ENCODE measurements at regions not wholly inside any gene's neighbourhood (a gene's known extent, or its start where the extent isn't known, plus 50 kb on each side); places are given as distances from the start of the nearest gene placed in this dataset.

DNA sequence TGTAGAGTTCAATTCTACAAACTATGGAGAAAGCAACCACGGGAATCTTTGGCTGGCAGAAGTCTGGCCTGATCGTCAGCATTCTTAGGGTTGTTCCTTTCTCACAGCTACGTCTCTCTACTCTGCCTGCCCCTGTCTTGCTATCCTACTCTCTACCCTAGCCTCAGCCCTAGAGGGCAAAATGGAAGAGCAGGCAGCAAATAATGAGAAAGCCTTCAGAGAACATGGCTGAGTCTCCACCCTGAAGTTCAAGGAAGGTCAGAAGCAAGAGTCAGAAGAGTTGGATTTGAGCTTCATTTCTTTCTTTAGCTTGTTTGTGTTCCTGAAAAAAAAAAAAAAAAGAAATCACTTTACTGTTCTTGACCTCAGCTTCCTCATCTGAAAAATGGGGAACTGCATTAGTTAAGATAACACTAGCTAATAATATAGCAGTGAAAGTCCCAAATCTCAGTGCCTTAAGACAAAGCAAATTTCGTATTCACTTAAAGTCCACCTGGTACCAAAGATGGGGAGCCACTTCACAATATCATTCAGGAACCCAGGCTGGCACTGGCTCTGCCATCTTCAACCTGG is 50.2 kb upstream of the CCND2 start:
- Histone ChIP-seq H3K4me3 (ENCODE audit: low read depth, low read length) (no peak overlapping the region), H3K36me3 (ENCODE audit: control insufficient read depth, insufficient read depth, low read length) (no peaks in the 10 kb centered on the region), H3K27me3 (ENCODE audit: control insufficient read depth, insufficient read depth, low read length) (no peaks in the 10 kb centered on the region)
- CTCF ChIA-PET = no interaction called here
- POLR2A ChIA-PET = no interaction called here
- TF ChIP-seq, protein P1, sequence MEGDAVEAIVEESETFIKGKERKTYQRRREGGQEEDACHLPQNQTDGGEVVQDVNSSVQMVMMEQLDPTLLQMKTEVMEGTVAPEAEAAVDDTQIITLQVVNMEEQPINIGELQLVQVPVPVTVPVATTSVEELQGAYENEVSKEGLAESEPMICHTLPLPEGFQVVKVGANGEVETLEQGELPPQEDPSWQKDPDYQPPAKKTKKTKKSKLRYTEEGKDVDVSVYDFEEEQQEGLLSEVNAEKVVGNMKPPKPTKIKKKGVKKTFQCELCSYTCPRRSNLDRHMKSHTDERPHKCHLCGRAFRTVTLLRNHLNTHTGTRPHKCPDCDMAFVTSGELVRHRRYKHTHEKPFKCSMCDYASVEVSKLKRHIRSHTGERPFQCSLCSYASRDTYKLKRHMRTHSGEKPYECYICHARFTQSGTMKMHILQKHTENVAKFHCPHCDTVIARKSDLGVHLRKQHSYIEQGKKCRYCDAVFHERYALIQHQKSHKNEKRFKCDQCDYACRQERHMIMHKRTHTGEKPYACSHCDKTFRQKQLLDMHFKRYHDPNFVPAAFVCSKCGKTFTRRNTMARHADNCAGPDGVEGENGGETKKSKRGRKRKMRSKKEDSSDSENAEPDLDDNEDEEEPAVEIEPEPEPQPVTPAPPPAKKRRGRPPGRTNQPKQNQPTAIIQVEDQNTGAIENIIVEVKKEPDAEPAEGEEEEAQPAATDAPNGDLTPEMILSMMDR (IDR thresholded peaks at IDR 0.05; ENCODE audit: insufficient read depth, low read depth, low read length) = no peak
- no peak for DNase-seq (ENCODE audit: low read depth)

- H3K4me3 ChIP-seq (ENCODE audit: low read depth, low read length) = no peak overlapping the region
- H3K36me3 ChIP-seq (ENCODE audit: control insufficient read depth, insufficient read depth, low read length) = no peaks in the 10 kb centered on the region
- ChIA-PET POLR2A (no interaction called here), CTCF (no interaction called here)
- H3K27me3 ChIP-seq (ENCODE audit: control insufficient read depth, insufficient read depth, low read length) = no peaks in the 10 kb centered on the region
- TF ChIP-seq, protein P1 (IDR thresholded peaks at IDR 0.05; ENCODE audit: insufficient read depth, low read depth, low read length) = no peak
- DNase-seq (ENCODE audit: low read depth) = no peak
Measured at GRCh38 chr12:4221258-4221620, 52.3 kb upstream of the CCND2 start.

GRCh38 chr12:4220536-4221257 is 52.9 kb upstream of the CCND2 start:
- Histone ChIP-seq H3K27me3 (ENCODE audit: control insufficient read depth, insufficient read depth, low read length) (no peaks in the 10 kb centered on the region), H3K4me3 (ENCODE audit: low read depth, low read length) (no peak overlapping the region), H3K36me3 (ENCODE audit: control insufficient read depth, insufficient read depth, low read length) (no peaks in the 10 kb centered on the region)
- TF ChIP-seq, protein P1 (IDR thresholded peaks at IDR 0.05; ENCODE audit: insufficient read depth, low read depth, low read length) = no peak
- CTCF ChIA-PET = no interaction called here
- no peak for DNase-seq (ENCODE audit: low read depth)
- POLR2A ChIA-PET = no interaction called here

GRCh38 chr12:4217091-4217490 is 56.5 kb upstream of the CCND2 start:
- H3K4me3 ChIP-seq (ENCODE audit: low read depth, low read length) = no peak overlapping the region
- CTCF ChIA-PET = interaction anchor here (0.7 to 1.1 kb wide), 2 partner anchors 11 to 176 kb away, joined by 3 read pairs; no protein-coding TSS in a partner anchor
- TF ChIP-seq, protein P1 (IDR thresholded peaks at IDR 0.05; ENCODE audit: insufficient read depth, low read depth, low read length) = no peak
- no peaks in the 10 kb centered on the region for H3K27me3 ChIP-seq (ENCODE audit: control insufficient read depth, insufficient read depth, low read length)
- no peak for DNase-seq (ENCODE audit: low read depth)
- POLR2A ChIA-PET = no interaction called here
- no peaks in the 10 kb centered on the region for H3K36me3 ChIP-seq (ENCODE audit: control insufficient read depth, insufficient read depth, low read length)

DNA sequence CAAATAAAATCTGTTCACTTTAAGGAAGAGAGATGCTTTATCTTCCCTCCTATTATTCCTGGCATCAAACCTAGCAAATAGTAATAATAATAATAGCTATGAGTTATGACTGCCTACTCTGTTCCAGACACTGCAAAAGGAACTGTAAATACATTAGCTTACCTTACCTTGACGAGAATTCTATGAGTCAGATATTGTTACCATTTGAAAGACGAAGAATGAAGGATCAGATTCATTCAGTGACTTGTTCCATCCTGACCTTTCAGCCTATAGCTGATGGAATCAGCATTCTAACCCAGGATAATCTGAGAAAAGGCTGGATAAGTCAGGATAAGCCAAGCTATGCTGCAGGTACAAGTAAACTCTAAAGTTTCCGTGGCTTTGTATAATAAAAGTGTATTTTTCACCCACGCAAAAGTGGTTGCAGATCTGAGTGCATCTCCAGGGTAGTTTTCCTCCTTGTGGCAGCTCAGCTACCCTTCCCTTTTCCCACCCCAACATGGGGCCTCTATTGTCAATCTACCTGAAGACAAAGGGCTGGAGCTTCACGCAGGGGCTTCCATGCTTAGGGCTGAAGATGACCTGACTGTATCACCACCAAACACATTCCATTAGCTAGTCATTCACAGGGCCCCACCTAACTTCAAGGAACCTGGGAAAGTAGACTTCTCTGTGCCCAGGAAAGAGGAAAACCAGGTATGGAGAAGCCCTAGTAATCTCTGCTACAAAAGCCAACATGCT is 57.2 kb upstream of the CCND2 start:
- Histone ChIP-seq H3K36me3 (ENCODE audit: control insufficient read depth, insufficient read depth, low read length) (no peaks in the 10 kb centered on the region), H3K27me3 (ENCODE audit: control insufficient read depth, insufficient read depth, low read length) (no peaks in the 10 kb centered on the region), H3K4me3 (ENCODE audit: low read depth, low read length) (no peak overlapping the region)
- ChIA-PET CTCF (interaction anchor here (0.7 to 1.1 kb wide), 3 partner anchors 9 to 175 kb away, joined by 3 read pairs; no protein-coding TSS in a partner anchor), POLR2A (no interaction called here)
- no peak for DNase-seq (ENCODE audit: low read depth)
- TF ChIP-seq, protein P1 (IDR thresholded peaks at IDR 0.05; ENCODE audit: insufficient read depth, low read depth, low read length) = no peak
